ENCODE measurements at regions not wholly inside any gene's neighbourhood (a gene's known extent, or its start where the extent isn't known, plus 50 kb on each side); places are given as distances from the start of the nearest gene placed in this dataset.
"Not testable (repeated sequence)": the region's sequence is repeated elsewhere in the genome, so short reads cannot be mapped to it uniquely, and the experiment has no call there.

DNA sequence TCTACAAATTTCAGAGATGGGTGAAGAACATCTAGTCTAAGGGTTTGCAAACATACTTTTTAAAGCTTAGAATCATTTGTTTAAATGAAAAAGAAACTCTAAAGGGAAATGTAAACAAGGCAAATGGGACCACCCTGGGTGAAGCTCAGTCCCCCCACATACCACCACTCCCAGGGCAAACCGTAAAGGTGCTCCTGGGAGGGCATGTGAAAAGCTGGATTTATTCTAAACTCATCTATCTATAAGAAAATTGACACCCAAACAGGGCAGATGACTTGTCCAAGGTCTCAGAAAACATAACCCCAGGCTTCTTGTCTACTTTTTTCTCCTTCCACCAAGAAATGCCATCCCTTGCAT, 223.3 kb upstream of the PRKCQ start:
- H4K20me1 ChIP-seq (ENCODE audit: insufficient read depth) = no peaks in the 10 kb centered on the region
- 89 to 90% methylated on average over 1 of the region's 1 CpG for WGBS, 2 experiments (ENCODE audit: low coverage in 1 of 2, low lambda C conversion rate in 2 of 2, missing lambda C conversion rate in 2 of 2)
- TF ChIP-seq EZH2 (IDR thresholded peaks at IDR 0.05; ENCODE audit: insufficient read depth, poor library complexity, severe bottlenecking) (no peak), EZH2phosphoT487 (IDR thresholded peaks at IDR 0.05; ENCODE audit: insufficient read depth, low read depth) (no peak)

DNA sequence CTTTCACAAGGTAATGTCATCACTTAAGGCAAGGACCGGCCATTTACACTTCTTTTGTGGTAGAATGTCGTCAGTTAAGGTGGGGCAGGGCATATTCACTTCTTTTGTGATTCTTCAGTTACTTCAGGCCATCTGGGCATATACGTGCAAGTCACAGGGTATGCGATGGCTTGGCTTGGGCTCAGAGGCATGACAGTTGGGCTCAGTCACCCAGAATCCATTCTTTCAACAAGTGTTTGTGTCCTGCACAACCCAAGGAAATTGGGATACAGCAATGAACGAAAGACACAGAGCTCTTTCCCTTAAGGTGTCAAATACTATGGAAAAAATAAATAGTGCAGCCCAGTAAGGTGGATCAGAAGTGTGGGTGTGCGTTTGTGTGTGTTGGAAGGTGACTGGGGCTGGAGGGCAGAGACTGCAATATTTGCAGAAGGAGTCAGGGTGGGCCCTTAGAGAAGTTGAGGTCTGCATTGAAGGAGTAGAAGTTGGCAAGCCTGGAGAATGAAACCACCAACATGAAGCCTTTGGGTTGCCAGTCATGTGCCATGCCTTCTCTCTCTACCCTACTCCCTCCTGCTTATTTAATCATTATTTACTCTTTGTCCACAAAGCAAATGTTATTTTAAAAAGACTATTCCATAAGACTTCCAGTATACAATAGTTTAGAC, 222.8 kb upstream of the PRKCQ start:
- WGBS, 2 experiments (ENCODE audit: low coverage in 1 of 2, low lambda C conversion rate in 2 of 2, missing lambda C conversion rate in 2 of 2) = 59 to 69% methylated on average over 5 to 6 of the region's 6 CpGs
- Histone ChIP-seq H3K79me2 (ENCODE audit: insufficient read depth) (no peaks in the 10 kb centered on the region), H3K9me3 (ENCODE audit: low read depth) (no peaks in the 10 kb centered on the region), H3K9ac (no peak overlapping the region), H3K9me2 (ENCODE audit: insufficient read depth) (no peaks in the 10 kb centered on the region), H3K36me3 (ENCODE audit: low read depth) (no peaks in the 10 kb centered on the region), H3K4me2 (ENCODE audit: unreplicated experiment) (no peak overlapping the region), H2AFZ (no peak overlapping the region), H3K4me3 (no peak overlapping the region), H3K4me1 (ENCODE audit: insufficient read depth) (no peaks in the 10 kb centered on the region), H3F3A (ENCODE audit: insufficient read depth) (no peaks in the 10 kb centered on the region), H3K27ac (no peak overlapping the region), H3K27me3 (replicated peaks; ENCODE audit: insufficient read depth) (no peaks in the 10 kb centered on the region), H4K20me1 (ENCODE audit: insufficient read depth) (no peaks in the 10 kb centered on the region)
- in situ Hi-C loops (cut with MboI) = no loop called here
- TF ChIP-seq EZH2phosphoT487 (IDR thresholded peaks at IDR 0.05; ENCODE audit: insufficient read depth, low read depth) (no peak), EZH2 (IDR thresholded peaks at IDR 0.05; ENCODE audit: insufficient read depth, poor library complexity, severe bottlenecking) (no peak)
- no peak for DNase-seq

More for the DNA sequence above, 223.3 kb upstream of the PRKCQ start:
- Histone ChIP-seq H2AFZ (no peak overlapping the region), H3K4me2 (ENCODE audit: unreplicated experiment) (no peak overlapping the region), H3K9ac (no peak overlapping the region), H3K79me2 (ENCODE audit: insufficient read depth) (no peaks in the 10 kb centered on the region), H3K36me3 (ENCODE audit: low read depth) (no peaks in the 10 kb centered on the region), H3K27me3 (replicated peaks; ENCODE audit: insufficient read depth) (no peaks in the 10 kb centered on the region), H3K4me1 (ENCODE audit: insufficient read depth) (no peaks in the 10 kb centered on the region), H3K4me3 (no peak overlapping the region), H3F3A (ENCODE audit: insufficient read depth) (no peaks in the 10 kb centered on the region), H3K27ac (no peak overlapping the region), H3K9me3 (ENCODE audit: low read depth) (no peaks in the 10 kb centered on the region), H3K9me2 (ENCODE audit: insufficient read depth) (no peaks in the 10 kb centered on the region)
- DNase-seq = no peak
- in situ Hi-C loops (cut with MboI) = no loop called here

DNA sequence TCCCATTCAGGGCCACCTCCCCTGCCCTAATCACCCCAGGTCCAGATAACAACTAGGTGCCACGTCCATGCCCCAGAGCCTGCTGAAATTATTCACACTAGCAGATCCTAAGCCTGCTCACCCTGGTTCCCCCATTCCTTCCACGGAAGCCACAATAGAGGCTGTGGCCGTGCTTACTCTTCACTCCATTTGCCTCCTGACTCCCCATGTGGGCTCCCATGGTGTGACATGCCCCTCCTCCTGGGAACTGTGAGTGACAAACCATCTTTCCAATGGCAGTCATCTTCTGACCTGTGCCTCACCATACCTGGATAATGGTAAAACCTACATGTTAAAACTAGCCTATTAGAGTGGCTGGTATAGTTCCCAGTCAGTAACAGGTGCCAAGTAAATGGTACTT, 216.2 kb upstream of the PRKCQ start:
- no peaks in the 10 kb centered on the region for H3K79me2 ChIP-seq (ENCODE audit: insufficient read depth)
- H3K9me3 ChIP-seq (ENCODE audit: low read depth) = no peaks in the 10 kb centered on the region
- H3K36me3 ChIP-seq (ENCODE audit: low read depth) = no peaks in the 10 kb centered on the region
- no peak overlapping the region for H3K9ac ChIP-seq
- H3K4me2 ChIP-seq (ENCODE audit: unreplicated experiment) = no peak overlapping the region
- H3K9me2 ChIP-seq (ENCODE audit: insufficient read depth) = no peaks in the 10 kb centered on the region
- TF ChIP-seq EZH2 (IDR thresholded peaks at IDR 0.05; ENCODE audit: insufficient read depth, poor library complexity, severe bottlenecking) (no peak), EZH2phosphoT487 (IDR thresholded peaks at IDR 0.05; ENCODE audit: insufficient read depth, low read depth) (no peak)
- H3F3A ChIP-seq (ENCODE audit: insufficient read depth) = no peaks in the 10 kb centered on the region
- in situ Hi-C loops (cut with MboI) = no loop called here
- H3K4me1 ChIP-seq (ENCODE audit: insufficient read depth) = no peaks in the 10 kb centered on the region
- no peaks in the 10 kb centered on the region for H4K20me1 ChIP-seq (ENCODE audit: insufficient read depth)
- DNase-seq = no peak
- H3K4me3 ChIP-seq = no peak overlapping the region
- H3K27ac ChIP-seq = no peak overlapping the region
- H3K27me3 ChIP-seq (replicated peaks; ENCODE audit: insufficient read depth) = no peaks in the 10 kb centered on the region
- no peak overlapping the region for H2AFZ ChIP-seq
- 58 to 64% methylated on average over 3 of the region's 3 CpGs for WGBS, 2 experiments (ENCODE audit: low coverage in 1 of 2, low lambda C conversion rate in 2 of 2, missing lambda C conversion rate in 2 of 2)

DNA sequence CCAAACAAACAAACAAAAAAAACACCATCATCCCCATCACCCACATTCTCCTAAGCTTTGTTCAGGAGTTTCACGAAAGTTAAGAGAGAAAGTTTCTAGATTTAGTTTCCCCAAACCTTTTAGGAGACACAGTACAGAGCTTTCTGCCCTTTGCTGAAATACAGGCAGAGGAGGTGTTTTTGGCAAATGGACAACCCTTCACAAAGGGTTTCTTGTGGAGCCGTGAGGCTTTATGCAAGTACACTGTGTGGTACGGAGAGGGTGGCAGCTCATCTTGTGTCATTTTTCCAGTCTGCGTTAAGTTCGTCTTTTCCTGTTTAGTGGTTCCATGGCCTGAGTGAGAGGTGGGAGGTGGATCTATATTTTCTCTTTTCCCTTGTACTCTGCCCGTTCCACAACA, 215.5 kb upstream of the PRKCQ start:
- 95 to 98% methylated on average over 6 of the region's 6 CpGs for WGBS, 2 experiments (ENCODE audit: low coverage in 1 of 2, low lambda C conversion rate in 2 of 2, missing lambda C conversion rate in 2 of 2)

DNA sequence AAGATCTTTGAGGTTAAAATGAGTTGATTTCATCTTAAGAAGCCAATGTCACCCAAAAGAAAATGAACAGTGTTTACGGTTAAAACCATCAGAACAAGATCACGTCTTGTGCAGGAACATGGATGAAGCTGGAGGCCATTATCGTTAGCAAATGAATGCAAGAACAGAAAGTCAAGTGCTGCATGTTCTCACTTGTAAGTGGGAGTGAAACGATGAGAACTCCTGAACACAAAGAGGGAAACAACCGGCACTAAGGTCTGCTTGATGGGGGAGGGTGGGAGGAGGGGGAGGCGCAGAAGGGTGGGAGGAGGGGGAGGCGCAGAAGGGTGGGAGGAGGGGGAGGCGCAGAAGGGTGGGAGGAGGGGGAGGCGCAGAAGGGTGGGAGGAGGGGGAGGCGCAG, 214.8 kb upstream of the PRKCQ start:
- H3K4me1 ChIP-seq (ENCODE audit: insufficient read depth); H3K4me3 ChIP-seq; H3K27ac ChIP-seq; in situ Hi-C loops (cut with MboI); H3K9ac ChIP-seq; H4K20me1 ChIP-seq (ENCODE audit: insufficient read depth); H3F3A ChIP-seq (ENCODE audit: insufficient read depth); H3K9me3 ChIP-seq (ENCODE audit: low read depth); DNase-seq; H2AFZ ChIP-seq; H3K9me2 ChIP-seq (ENCODE audit: insufficient read depth); H3K27me3 ChIP-seq (replicated peaks; ENCODE audit: insufficient read depth); H3K79me2 ChIP-seq (ENCODE audit: insufficient read depth); H3K36me3 ChIP-seq (ENCODE audit: low read depth); H3K4me2 ChIP-seq (ENCODE audit: unreplicated experiment): not testable (repeated sequence)
- WGBS, 2 experiments (ENCODE audit: low coverage in 1 of 2, low lambda C conversion rate in 2 of 2, missing lambda C conversion rate in 2 of 2) = 52 to 64% methylated on average over 5 to 7 of the region's 10 CpGs

More for the DNA sequence above, 215.5 kb upstream of the PRKCQ start:
- Histone ChIP-seq H3K27ac (no peak overlapping the region), H3K9ac (no peak overlapping the region), H4K20me1 (ENCODE audit: insufficient read depth) (no peaks in the 10 kb centered on the region), H3K4me2 (ENCODE audit: unreplicated experiment) (no peak overlapping the region), H3K79me2 (ENCODE audit: insufficient read depth) (no peaks in the 10 kb centered on the region), H3K36me3 (ENCODE audit: low read depth) (no peaks in the 10 kb centered on the region), H3K4me1 (ENCODE audit: insufficient read depth) (no peaks in the 10 kb centered on the region), H2AFZ (no peak overlapping the region), H3K9me2 (ENCODE audit: insufficient read depth) (no peaks in the 10 kb centered on the region), H3K27me3 (replicated peaks; ENCODE audit: insufficient read depth) (no peaks in the 10 kb centered on the region), H3F3A (ENCODE audit: insufficient read depth) (no peaks in the 10 kb centered on the region), H3K4me3 (no peak overlapping the region), H3K9me3 (ENCODE audit: low read depth) (no peaks in the 10 kb centered on the region)
- in situ Hi-C loops (cut with MboI) = no loop called here
- TF ChIP-seq EZH2 (IDR thresholded peaks at IDR 0.05; ENCODE audit: insufficient read depth, poor library complexity, severe bottlenecking) = no peak
- no peak for TF ChIP-seq EZH2phosphoT487 (IDR thresholded peaks at IDR 0.05; ENCODE audit: insufficient read depth, low read depth)
- no peak for DNase-seq
